ENCODE measurements at regions not wholly inside any gene's neighbourhood (a gene's known extent, or its start where the extent isn't known, plus 50 kb on each side); places are given as distances from the start of the nearest gene placed in this dataset.
"Not testable (repeated sequence)": the region's sequence is repeated elsewhere in the genome, so short reads cannot be mapped to it uniquely, and the experiment has no call there.

DNA sequence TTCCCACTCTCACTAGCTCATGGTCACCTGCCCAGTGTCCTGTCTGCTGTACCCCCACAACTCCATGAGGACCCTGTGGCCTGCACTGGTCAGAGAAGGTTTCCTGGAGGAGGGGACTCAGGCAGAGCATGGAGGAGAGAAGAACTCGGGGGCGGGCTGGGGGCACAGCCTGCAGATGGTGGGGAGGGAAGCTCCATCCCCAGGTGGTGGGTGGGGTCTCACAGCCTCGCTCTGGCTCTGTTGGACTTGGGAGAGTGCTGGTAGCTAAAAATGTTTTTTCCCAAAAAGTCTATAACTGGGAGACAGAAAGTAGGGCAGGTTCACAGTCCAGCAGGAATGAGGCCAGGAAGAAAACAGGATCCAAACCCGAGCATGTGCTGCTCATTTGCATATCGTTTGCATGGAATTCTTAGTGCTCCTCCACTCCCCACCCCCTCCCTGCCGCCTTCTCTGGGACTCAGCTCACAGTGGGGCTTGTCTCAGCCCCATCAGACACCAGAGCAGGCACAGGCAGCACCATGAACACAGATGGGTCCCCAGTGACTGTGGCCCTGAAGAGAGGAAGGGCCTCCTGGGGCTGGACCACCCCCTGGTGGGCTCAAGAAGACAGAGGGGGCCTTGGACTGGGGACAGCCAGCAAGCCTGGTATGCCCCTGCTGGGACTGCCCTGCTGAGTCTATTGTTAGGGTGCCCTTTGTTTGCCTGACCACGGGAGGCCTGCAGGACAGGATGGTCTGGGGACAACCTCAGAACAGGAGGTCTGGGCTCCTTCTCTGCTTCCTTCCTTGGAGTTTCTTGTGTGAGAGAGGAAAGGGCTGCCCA lies 67.0 kb upstream of the SFSWAP start:
- ATAC-seq (ENCODE audit: poor library complexity), result no peak
- intact Hi-C loops (cut with DNase I), result no loop called here
- no peak for DNase-seq

DNA sequence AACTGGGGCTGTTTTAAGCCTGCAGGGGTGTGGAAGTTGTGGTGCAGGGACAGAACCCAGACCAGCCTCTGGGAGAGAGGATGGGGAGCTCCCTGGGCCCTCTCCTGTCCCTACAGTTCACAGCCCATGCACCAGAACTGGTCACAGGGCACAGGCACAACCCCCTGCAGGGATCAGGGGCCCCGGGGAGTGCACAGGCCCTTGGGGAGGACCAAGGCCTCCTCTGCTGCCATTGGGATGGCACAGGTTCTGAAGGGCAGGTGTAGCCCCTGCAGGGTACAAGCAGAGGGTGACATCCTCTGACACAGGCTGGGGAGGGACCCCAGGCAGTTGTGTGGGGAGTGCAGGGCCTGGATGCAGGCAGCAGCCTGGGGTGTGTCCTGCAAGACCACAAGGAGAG lies 66.4 kb upstream of the SFSWAP start:
- ATAC-seq (ENCODE audit: poor library complexity), result no peak
- DNase-seq, result no peak
- intact Hi-C loops (cut with DNase I), result no loop called here

DNA sequence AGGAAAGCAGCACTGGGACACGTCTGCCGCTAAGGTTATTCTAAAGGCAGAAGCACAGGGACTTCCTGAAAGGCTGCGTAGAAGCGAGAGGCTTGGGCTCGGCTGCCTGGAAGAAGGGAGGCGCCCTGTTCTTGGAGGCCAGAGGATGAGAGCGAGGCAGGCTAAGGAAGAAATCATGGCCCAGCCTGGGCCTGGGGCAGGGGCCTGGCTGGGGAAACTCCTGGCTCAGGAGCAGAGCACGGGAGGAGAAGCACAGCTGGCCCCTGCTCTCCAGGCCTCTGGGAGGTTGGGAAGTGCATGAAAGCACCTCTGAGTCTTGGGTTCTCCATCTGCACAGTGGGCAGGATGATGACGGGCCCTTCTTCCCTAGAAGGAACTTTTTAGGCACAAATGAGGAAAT lies 66.0 kb upstream of the SFSWAP start:
- ATAC-seq (ENCODE audit: poor library complexity); intact Hi-C loops (cut with DNase I); DNase-seq: not testable (repeated sequence)

DNA sequence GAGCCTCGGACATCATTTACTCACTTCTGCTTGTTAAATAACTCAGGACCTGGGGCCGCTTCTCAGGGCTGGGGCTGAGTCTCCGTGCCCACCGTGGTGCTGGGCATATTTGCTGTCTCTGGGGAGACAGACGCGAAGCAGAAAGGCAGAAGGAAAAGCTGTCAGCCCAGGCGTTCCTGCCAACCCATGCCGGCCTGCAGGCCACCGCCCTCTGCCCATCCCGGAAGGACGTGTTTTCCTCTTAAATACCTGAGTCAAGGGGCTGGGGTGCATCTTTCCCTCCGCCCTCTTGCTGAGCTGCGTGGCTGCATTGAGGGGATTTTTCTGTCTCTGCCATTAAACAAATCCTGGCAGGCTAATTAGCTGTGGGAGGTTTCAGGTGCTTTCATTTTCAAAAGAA lies 65.3 kb upstream of the SFSWAP start:
- ATAC-seq (ENCODE audit: poor library complexity); intact Hi-C loops (cut with DNase I); DNase-seq: not testable (repeated sequence)

DNA sequence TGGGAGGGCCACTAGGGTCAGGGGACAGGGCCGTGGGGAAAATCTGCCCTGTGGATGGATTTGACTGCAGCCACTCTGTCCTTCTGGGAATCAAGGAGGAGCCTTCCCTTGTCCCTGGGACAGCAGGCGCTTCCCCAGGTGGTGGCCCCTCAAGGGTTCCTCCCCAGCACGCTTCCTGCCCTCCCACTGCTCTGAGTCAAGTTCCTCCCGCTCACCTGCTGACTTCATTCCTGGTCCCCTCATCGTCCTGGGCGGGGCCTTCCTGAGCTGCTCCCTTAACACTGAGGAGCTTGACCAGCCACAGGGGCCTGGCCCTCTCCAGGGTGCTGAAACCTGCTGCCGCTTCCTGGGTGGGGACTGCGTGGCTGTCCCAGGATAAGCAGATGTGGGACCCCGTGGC lies 64.4 kb upstream of the SFSWAP start:
- ATAC-seq (ENCODE audit: poor library complexity); DNase-seq; intact Hi-C loops (cut with DNase I): not testable (repeated sequence)

DNA sequence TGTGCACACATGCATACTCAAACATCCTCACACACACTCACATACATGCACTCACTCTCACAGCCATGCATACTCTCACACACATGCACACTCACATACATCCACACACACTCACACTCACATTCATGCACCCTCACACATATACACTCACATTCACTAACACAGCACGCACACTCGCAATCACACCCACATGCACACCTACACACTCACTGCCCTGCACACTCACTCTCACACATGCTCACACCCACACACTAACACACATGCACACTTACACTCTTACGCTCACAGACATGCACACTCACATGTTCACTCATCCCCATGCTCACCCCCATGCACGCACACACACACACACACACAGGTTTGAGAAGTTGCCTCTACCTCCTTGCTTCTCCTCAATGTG lies 63.2 kb upstream of the SFSWAP start:
- intact Hi-C loops (cut with DNase I), result no loop called here
- DNase-seq (no peak), ATAC-seq (ENCODE audit: poor library complexity) (no peak)

DNA sequence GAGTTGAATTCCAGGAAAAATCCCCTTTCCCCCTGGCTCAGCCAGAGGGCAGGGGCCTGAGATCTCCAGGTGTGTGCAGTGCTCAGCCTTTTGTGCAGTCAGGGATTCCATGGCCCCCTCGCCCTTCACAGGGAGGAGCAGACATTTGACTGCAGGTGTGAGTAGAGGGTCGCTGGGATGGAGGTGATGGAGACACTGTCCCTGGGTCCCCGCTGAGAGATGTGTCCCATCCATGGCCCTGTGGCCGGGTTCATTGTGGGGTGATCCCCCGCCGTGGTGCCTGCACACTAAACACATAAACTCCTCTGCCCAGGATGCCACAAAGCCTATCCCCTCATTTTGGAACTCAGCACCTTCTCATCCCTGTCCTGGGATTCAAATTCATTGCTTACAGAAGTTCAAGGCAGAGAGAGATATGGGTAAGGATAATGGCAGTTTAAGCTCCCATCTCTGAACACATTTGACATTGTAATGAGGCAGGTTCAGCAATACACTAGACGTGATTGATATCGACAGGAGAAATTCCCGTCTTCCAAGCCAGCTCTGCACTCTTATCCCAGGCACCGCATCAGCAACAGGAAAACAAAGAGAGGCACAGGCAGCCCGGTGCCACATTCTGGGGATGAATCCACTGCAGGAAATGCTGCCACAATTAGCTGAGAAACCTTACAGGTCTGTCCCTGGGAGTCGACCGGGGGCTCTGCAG lies 55.3 kb upstream of the SFSWAP start:
- DNase-seq; ATAC-seq (ENCODE audit: poor library complexity); intact Hi-C loops (cut with DNase I): not testable (repeated sequence)

DNA sequence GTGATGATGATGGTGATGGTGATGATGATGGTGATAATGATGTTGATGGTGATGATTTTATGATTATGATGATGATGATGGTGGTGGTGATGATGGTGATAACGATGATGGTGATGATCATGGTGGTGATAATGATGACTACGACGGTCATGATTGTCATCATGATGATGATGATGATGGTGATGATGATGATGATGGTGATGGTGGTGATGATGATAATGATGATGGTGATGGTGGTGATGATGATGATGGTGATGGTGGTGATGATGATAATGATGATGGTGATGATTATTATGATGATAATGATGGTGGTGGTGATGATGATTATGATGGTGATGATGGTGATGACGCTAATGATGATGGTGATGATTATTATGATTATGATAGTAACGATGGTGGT lies 54.1 kb upstream of the SFSWAP start:
- ATAC-seq (ENCODE audit: poor library complexity); DNase-seq; intact Hi-C loops (cut with DNase I): not testable (repeated sequence)

DNA sequence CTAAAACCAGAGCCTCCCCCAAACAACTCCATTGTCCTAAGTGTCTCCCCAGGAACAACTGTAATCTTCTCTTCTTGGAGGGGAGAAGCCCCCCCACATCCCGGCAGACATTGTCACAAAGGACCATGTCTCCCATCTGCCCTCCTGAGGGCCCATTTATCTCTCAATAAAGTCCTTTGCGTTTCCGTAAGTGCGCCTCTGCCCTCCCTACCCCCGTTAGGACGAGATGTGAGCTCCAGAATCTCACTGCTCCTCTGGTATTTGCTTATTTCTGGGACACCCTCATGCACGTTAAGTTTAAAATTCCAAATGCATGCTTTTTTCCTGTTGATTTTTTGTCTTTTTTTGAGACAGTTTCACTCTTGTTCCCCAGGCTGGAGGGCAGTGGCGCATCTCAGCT lies 52.3 kb upstream of the SFSWAP start:
- not testable (repeated sequence) for DNase-seq; ATAC-seq (ENCODE audit: poor library complexity)

DNA sequence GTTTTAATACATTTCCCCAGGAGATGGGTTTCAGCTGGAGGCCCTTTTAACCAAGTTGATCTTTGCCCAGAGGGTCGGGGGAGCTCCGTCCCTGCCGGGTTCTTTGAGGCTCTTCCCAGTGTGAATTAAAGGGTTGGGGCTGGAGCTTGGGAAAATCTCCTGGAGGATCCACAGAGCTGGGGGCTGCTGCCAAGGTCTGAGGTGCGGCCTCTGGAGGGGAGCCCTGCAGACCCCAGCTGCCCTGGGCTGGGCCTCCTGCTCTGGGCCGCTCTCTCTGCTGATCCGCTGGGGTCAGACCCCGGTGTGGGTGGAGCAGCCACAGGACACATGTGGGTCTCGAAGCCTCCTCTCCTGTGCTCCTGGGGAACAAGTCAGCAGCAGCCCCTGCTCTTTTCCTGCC lies 51.4 kb upstream of the SFSWAP start:
- DNase-seq; ATAC-seq (ENCODE audit: poor library complexity); intact Hi-C loops (cut with DNase I): not testable (repeated sequence)

More for the DNA sequence above, 52.3 kb upstream of the SFSWAP start:
- intact Hi-C loops (cut with DNase I), result not testable (repeated sequence)

DNA sequence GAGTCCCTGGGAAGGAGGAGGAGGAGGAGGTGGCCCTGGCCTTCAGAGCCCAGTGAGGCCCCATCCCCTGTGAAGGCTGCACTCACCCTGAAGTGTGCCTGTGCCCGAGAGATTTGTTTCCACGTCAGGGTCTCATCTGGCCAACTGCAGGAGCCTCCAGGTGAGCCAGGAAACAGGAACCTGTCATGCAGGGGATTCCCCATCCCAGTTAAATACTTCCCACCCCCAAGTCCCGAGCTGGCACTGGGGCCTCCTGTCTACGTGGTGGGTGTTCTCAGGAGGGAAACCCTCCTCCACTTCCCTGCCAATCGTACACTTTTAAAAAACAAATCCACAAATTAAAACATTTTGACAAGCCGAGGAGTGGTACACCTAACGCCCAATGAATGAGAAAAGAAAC lies 50.9 kb upstream of the SFSWAP start:
- DNase-seq; intact Hi-C loops (cut with DNase I); ATAC-seq (ENCODE audit: poor library complexity): not testable (repeated sequence)

DNA sequence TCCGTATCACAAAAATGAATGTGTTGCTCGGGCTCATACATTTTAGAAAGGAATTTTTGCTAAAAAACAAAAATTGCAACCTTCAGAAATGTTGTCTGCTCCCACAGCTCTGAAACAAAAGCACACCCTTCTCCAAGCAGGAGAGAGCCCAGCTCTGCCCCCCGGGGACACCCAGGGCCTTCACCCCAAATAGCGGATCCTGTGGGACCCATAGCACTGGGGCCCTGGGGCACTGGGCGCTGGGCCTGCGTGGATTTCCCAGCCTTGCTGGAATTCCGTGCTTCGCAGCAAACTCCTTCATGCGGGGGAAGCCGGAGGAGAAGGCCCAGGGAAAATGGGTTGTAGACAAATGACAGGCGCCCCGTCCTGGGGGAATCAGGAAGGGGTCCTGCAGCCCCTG lies 50.5 kb upstream of the SFSWAP start:
- ATAC-seq (ENCODE audit: poor library complexity); DNase-seq; intact Hi-C loops (cut with DNase I): not testable (repeated sequence)
